HFF-Myc (cell line): ENCODE measurements at regions not wholly inside any gene's neighbourhood (a gene's known extent, or its start where the extent isn't known, plus 50 kb on each side); places are given as distances from the start of the nearest gene placed in this dataset.

Source experiments
- DNase-seq: peaks from one replicate; pipeline ENCODE4 v3.0.0-alpha.2; 2011; ENCODE audit warnings: low read depth; ENCODE audit errors: extremely low read depth
- H3K4me3 ChIP-seq: replicated peaks from 2 replicates; pipeline ENCODE4 v1.5.1; 2011; ENCODE audit warnings: low read depth, mild to moderate bottlenecking, control low read depth, low read length
- TF ChIP-seq, protein P1 (sequence below): IDR thresholded peaks from 2 replicates; pipeline ENCODE4 v1.5.1; 2012; ENCODE audit warnings: mild to moderate bottlenecking, low read depth, low read length, control low read depth; ENCODE audit errors: missing control alignments

DNA sequence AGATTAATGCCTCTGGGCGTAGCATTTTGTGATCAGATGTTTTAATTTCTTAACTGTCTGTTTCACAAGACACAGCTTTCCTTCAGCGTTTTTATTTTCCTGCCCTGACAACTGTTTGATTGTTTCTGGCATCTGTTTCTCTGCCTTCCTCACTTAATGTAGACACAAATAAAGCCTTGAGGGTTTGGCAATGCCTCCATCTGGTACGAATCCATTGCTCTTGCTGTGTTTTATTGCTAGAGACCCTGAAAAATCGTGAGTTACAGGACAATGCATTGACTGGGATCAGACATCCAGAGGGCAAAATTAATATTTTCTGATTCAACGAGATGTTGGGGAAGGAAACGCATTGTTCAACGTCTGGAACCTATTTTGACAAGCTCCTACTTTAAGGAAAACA lies 363.5 kb downstream of the MRPL39 start:
- DNase-seq = no peak
- TF ChIP-seq, protein P1, sequence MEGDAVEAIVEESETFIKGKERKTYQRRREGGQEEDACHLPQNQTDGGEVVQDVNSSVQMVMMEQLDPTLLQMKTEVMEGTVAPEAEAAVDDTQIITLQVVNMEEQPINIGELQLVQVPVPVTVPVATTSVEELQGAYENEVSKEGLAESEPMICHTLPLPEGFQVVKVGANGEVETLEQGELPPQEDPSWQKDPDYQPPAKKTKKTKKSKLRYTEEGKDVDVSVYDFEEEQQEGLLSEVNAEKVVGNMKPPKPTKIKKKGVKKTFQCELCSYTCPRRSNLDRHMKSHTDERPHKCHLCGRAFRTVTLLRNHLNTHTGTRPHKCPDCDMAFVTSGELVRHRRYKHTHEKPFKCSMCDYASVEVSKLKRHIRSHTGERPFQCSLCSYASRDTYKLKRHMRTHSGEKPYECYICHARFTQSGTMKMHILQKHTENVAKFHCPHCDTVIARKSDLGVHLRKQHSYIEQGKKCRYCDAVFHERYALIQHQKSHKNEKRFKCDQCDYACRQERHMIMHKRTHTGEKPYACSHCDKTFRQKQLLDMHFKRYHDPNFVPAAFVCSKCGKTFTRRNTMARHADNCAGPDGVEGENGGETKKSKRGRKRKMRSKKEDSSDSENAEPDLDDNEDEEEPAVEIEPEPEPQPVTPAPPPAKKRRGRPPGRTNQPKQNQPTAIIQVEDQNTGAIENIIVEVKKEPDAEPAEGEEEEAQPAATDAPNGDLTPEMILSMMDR = no peak
- H3K4me3 ChIP-seq = no peak overlapping the region

DNA sequence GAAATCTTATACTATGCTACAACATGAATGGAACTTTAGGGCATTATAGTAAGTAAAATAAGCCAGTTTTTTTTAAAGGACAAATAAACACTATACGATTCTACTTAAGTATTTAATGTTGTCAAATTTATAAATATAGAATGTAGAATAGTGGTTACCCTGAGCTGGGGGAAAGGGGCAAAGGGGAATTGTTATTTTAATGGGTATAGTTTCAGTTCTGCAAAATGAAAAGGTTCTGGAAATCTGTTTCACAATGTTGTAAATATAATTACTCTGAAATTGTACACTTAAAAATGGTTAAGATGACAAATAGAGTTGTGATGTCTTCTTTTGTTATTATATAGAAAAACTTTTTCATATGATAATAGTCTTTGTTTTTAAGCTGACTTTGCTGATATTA lies 366.3 kb downstream of the MRPL39 start:
- TF ChIP-seq, protein P1 = no peak
- H3K4me3 ChIP-seq = no peak overlapping the region

DNA sequence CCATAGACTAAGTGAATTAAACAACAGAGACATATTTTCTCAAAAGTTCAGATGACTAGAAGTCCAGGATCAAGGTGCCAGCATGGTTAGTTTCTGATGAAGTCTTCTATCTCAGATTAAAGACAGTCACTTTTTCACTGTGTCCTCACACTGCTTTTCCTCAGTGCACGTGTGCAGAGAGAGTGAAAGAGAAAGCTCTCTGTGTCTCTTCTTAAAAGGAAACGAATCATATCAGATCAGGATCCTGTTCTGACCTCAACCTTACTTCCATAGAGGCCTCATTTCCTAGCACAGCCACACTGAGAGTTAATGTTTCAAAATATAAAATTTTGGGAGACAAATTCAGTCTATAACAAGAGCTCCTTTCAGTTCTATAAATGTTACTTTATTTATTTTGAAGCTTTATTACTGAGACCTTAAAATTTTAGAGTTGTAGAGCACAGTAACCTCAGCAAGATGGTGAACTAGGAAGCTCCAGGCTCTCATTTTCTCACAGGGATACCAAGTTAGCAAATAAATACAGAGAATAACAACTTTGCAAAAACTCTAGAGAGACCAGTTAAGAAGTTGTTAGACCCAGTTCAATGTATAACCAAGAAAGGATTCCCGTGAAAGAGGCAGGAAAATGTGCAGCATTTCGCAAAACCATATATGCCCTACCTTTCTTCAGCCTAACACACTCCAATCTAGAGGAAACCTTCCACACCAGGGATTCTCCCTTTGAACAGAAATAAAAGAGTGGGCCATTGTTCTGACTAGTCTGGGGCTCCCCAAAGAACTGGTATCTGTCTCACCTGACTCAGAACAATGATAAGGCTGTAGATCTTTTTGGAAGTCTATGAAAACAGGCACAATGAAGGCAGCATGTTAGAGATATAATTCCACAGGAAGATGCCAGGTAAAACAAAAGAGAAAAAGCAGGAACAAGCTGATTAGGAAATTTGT lies 372.2 kb downstream of the MRPL39 start:
- TF ChIP-seq, protein P1 = no peak
- H3K4me3 ChIP-seq = no peak overlapping the region
- no peak for DNase-seq

More for the DNA sequence above, 366.3 kb downstream of the MRPL39 start:
- DNase-seq = no peak

DNA sequence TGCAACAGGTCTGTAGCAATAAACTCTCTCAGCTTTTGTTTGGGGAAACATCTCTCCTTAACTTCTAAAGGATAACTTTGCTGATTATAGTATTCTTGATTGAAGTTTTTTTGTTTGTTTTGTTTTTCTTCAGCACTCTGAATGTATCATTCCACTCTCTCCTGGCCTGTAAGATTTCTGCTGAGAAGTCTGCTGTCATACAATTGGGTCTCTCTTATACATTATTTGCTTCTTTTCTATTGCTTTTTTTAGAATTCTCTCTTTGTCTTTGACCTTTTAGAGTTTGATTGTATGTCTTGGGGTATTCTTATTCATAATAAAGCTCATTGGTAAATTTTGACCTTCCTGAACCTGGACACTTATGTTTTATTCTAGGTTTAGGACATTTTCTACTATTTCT lies 386.3 kb downstream of the MRPL39 start:
- DNase-seq = no peak
- TF ChIP-seq, protein P1 = no peak
- no peak overlapping the region for H3K4me3 ChIP-seq

DNA sequence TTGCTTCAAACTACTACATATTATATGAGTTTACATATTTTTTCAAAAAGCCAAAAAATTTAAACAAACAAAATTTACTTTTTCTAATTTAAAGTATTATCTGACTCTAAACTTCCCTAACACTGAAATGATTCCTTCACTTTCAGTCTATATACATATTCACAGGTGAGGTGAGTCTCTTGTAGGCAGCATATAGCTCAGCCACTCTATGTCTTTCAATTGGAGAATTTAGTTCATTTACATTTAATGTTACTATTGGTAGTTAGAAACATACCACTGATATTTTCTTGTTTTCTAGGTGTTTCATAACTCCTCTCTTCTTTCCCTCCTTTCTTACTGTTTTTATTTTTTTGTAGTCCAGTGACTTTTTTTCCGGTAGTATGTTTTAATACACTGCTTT lies 387.1 kb downstream of the MRPL39 start:
- no peak for DNase-seq
- TF ChIP-seq, protein P1 = no peak
- H3K4me3 ChIP-seq = no peak overlapping the region

DNA sequence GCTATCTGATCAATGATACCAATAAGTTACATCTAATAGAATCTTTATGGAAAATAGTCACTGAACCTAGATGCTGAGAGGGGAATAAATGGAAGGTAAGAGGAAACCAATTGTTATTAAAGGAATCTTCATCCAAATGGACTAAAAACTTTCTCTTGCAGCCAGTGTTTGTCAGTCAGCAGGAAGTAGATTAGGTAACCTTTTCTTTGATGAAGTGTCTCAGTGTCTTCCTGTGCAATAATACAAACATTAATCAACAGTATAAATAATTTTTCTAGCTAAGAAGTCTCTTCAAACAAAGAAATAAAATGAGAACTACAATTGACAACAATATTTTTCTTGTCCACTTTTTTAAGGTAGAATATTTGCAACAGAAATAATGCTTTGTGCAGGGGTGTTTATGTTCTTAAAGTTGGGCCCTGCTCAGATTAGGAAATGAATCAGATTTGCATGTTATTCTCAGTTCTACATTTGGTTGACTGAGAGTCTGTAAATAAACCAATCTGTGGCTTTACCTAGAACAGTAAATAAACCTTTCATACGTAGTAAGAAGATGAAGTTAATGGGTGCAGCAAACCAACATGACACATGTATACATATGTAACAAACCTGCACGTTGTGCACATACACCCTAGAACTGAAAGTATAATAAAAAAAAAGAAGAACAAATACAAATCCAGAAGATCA lies 391.4 kb downstream of the MRPL39 start:
- no peak for DNase-seq
- no peak overlapping the region for H3K4me3 ChIP-seq
- TF ChIP-seq, protein P1 = no peak
